Astrocyte of the spinal cord (primary cell): ENCODE measurements at regions not wholly inside any gene's neighbourhood (a gene's known extent, or its start where the extent isn't known, plus 50 kb on each side); places are given as distances from the start of the nearest gene placed in this dataset.

ENCODE experiments used
- DNase-seq: peaks from one replicate; pipeline ENCODE4 v3.0.0; 2011; ENCODE audit warnings: low read depth, low spot score
- H3K4me3 ChIP-seq: 2 replicates; pipeline ENCODE4 v1.5.1; 2011; ENCODE audit warnings: low read depth, mild to moderate bottlenecking, low read length, moderate library complexity
- in situ Hi-C: cut with HindIII; loops from 2 replicates; pipeline ENCODE4 v1.10.0; 2017; ENCODE audit warnings: low sequenced_read_pairs
- TF ChIP-seq, protein P1 (sequence below): IDR thresholded peaks from 2 replicates; pipeline ENCODE4 v1.5.1; 2012; ENCODE audit warnings: low read depth, mild to moderate bottlenecking, low read length, inconsistent platforms

DNA sequence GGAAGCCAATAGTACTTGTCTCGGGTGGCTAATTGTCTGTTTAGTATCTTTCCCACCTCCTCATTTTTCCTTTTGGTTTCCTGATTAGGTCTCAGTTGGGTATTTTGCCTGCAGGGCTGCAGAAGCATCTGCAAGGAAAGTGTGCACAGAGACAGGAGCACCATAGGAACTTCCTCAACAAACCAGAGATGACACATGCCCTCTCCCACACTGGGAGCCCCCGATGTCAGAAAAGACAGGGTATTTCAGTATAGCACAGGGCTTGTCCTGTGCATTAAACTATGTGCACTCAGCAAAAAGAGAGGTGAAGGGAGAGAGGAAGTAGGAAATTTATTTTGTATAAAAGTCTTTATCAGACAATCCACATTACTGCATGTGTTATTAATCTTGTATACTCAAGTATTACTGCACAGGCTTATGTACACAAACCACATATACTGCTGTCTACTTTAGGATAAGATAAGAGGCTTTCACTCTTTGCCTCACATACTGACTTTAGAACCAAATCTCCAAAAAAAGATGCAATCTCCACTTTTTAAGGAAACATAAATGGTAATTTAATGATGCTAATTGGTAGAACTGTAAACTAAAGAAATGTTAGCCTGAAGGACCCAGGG, 501.0 kb downstream of the FOXO1 start:
- no peak for DNase-seq
- in situ Hi-C loops = no loop called here
- TF ChIP-seq, protein P1, sequence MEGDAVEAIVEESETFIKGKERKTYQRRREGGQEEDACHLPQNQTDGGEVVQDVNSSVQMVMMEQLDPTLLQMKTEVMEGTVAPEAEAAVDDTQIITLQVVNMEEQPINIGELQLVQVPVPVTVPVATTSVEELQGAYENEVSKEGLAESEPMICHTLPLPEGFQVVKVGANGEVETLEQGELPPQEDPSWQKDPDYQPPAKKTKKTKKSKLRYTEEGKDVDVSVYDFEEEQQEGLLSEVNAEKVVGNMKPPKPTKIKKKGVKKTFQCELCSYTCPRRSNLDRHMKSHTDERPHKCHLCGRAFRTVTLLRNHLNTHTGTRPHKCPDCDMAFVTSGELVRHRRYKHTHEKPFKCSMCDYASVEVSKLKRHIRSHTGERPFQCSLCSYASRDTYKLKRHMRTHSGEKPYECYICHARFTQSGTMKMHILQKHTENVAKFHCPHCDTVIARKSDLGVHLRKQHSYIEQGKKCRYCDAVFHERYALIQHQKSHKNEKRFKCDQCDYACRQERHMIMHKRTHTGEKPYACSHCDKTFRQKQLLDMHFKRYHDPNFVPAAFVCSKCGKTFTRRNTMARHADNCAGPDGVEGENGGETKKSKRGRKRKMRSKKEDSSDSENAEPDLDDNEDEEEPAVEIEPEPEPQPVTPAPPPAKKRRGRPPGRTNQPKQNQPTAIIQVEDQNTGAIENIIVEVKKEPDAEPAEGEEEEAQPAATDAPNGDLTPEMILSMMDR = no peak
- H3K4me3 ChIP-seq = no peak overlapping the region

DNA sequence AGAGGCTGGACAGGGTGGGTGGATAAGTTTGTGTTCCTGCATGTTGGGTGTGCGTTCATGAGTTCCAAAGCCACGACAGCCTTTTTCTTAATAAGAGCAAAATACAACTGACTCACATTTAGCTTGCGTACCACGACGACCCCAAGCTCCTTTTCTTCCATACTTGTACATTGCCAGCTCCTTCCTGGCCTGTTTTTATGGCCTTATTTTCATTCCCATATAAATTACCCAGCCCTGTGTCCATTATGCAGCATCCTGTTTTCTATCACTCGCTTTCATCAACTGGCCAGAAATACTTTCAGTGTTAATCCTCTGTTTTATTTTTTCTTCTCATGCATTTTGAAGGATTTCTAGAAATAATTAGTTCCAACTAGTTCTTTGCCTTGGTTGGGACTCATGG, 499.1 kb downstream of the FOXO1 start:
- DNase-seq = no peak
- in situ Hi-C loops = no loop called here
- no peak overlapping the region for H3K4me3 ChIP-seq
- TF ChIP-seq, protein P1 = no peak

DNA sequence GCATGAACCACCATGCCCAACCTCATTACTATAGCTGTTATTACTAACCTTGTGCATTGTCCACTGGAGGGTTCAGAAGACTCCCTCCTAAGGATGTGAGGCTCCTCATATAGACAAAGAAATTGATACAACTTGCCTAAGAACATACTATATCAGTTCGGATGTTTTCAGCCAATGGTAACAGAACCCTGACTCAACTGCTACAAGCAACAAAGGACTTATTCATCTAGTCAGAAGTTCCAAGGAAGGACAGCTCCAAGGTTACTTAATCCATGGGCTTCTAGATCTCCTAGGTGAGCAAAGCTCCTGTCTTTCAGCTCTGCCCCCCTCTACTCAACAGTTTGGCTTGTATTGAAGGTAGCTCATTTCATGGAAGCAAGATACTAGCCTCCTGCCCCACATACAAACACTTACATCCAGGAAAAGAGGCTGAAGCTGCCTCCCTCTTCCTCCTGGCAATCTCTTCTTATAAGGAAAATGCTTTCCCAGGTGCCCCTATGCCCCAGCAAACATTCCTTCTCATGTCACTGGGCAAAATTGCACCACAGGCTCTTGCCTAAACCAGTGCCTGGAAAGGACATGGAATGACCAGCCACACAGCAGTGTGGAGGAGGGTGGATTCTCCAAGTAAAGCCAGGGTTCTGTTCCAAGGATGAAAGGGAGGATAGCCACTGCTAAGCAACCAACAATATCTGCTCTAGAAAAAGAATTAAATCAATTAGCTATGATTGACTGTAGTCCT, 497.8 kb downstream of the FOXO1 start:
- in situ Hi-C loops = no loop called here
- H3K4me3 ChIP-seq = no peak overlapping the region
- DNase-seq = no peak
- TF ChIP-seq, protein P1 = no peak

DNA sequence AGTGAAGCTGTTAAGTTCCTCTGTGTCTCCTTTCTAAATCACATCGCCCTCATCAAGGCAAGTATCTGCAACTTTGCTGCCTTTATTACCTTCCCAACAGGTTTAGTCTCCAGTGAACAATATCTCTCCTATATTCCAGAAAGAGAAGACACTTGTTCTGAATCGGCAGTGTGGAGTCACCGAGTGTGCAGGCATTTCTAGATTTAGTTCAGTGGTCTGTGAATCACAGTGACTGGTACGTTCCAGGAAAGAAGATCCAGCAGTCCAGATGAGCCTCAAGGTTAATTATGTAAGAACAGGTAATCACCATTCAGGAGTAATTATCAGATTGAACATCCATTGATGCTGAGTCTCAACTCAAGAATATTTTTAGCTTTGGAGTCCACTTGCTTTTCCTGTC, 497.0 kb downstream of the FOXO1 start:
- TF ChIP-seq, protein P1 = no peak
- DNase-seq = no peak
- in situ Hi-C loops = no loop called here
- no peak overlapping the region for H3K4me3 ChIP-seq

DNA sequence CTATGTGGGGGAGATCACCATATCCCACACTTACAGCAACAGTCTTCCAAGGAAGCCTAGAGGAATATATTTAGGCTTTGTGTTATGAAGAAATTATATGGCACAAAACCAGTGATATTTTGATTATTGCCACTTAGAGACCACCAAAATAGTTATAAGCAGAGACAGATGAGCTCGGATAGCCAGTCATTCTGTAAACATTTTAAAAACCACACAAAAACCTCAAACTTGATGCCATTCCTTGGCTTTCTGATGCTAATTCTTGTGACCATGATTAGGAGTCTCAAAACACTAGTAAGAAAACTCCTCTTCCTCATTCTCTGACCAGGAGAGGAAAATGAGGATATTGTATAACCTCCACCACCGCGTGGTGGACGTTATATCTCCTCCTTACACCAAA, 496.4 kb downstream of the FOXO1 start:
- DNase-seq = no peak
- TF ChIP-seq, protein P1 = no peak
- H3K4me3 ChIP-seq = no peak overlapping the region
- in situ Hi-C loops = no loop called here

DNA sequence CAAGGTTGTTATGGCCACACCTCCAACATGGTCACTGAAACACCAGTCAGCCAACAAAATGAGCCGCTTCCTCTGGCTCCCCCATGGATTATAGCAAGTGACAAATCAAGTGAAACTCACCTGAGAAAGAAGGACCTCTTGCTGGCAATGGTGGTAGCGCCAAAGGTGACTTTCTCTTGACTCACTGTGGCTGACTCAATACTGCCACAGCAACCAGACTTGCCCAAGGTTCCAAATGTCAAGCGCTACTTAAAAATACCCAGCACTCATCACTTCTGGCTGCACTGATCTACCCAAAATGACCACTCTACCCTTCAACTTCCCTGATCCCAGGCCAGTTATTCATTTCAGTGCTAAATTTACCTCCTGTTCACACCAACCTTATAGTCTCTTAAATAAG, 495.5 kb downstream of the FOXO1 start:
- in situ Hi-C loops = no loop called here

More for the DNA sequence above, 495.5 kb downstream of the FOXO1 start:
- DNase-seq = no peak
- no peak overlapping the region for H3K4me3 ChIP-seq
- TF ChIP-seq, protein P1 = no peak
